T-helper 2 cell treated with Interferon-gamma antibody and Interleukin-4, amounts not matched to agents 100 ng/mL and 5 ng/mL, for 36 hours (primary cell): ENCODE measurements at regions not wholly inside any gene's neighbourhood (a gene's known extent, or its start where the extent isn't known, plus 50 kb on each side); places are given as distances from the start of the nearest gene placed in this dataset.
"Not testable (repeated sequence)": the region's sequence is repeated elsewhere in the genome, so short reads cannot be mapped to it uniquely, and the experiment has no call there.

Source experiments
- intact Hi-C: fragments of 100-400 bp; cut with micrococcal nuclease; formaldehyde crosslinking; loops from one replicate; pipeline ENCODE4 v1.15.1; 2023

- intact Hi-C loops = no loop called here
These were observed 63.8 kb upstream of the ABHD2 start for GRCh38 chr15:89024418-89024817.

- intact Hi-C loops = no loop called here
These were observed 62.1 kb upstream of the ABHD2 start for GRCh38 chr15:89026167-89026566.

GRCh38 chr15:89028036-89028435 lies 60.2 kb upstream of the ABHD2 start:
- intact Hi-C loops = no loop called here

GRCh38 chr15:89030311-89030710 lies 57.9 kb upstream of the ABHD2 start:
- intact Hi-C loops = no loop called here

GRCh38 chr15:89031637-89032285 lies 56.5 kb upstream of the ABHD2 start:
- intact Hi-C loops = not testable (repeated sequence)

GRCh38 chr15:89034305-89034704 lies 54.0 kb upstream of the ABHD2 start:
- intact Hi-C loops = no loop called here

- intact Hi-C loops = no loop called here
These were observed 53.1 kb upstream of the ABHD2 start for GRCh38 chr15:89035150-89035549.

- intact Hi-C loops = no loop called here
These were observed 52.6 kb upstream of the ABHD2 start for GRCh38 chr15:89035658-89036057.

GRCh38 chr15:89038146-89038545 lies 50.1 kb upstream of the ABHD2 start:
- intact Hi-C loops = no loop called here
